K562 (cell line): ENCODE measurements at regions not wholly inside any gene's neighbourhood (a gene's known extent, or its start where the extent isn't known, plus 50 kb on each side); places are given as distances from the start of the nearest gene placed in this dataset.

Source experiments
- ATAC-seq: fragments of 200-7000 bp; cut with Tn5 transposase; 3 replicates; pipeline ENCODE4 v1.9.1; 2020; ENCODE audit warnings: moderate library complexity
- BruUV-seq: library from RNA; stranded (reverse); fragments of 400-500 nt; replicated peaks from 2 replicates; lab custom pipeline; 2021; lab: Mats Ljungman, UMichigan
- CTCF ChIA-PET: fragments of 300-600 bp; formaldehyde crosslinking; extraction: SDS; loops from one replicate; lab custom pipeline; 2021; ENCODE audit warnings: low intra/inter-chr PET ratio; lab: Yijun Ruan, JAX
- POLR2A ChIA-PET: fragments of 300-600, 350-650 bp; sonication (Branson Sonifier 250); formaldehyde crosslinking; extraction: SDS; loops from one replicate; lab custom pipeline; 2021; ENCODE audit warnings: antibody characterized with exemption, inconsistent platforms; lab: Yijun Ruan, JAX
- DNase-seq, 4 experiments: peaks; one replicate each; pipeline versions ENCODE4 v3.0.0 to v3.0.0-alpha.2; 2011 to 2018; ENCODE audit warnings: low spot score in 3 of 4, mixed read lengths in 3 of 4; ENCODE audit errors: extremely low read depth in 1 of 4
- FAIRE-seq: peaks from 2 replicates; lab custom pipeline; 2011; peaks lifted over from hg19 to GRCh38; lab: Jason Lieb, UNC
- H2AFZ ChIP-seq: 2 replicates; pipeline ENCODE4 v1.6.0; 2011; ENCODE audit warnings: low read depth, low read length, control low read depth, inconsistent platforms
- H3K27ac ChIP-seq: fragments of 200-600 bp; 3 replicates; pipeline ENCODE4 v1.8.0; 2011; ENCODE audit warnings: low read depth, mild to moderate bottlenecking, control low read depth, inconsistent platforms, low read length, moderate library complexity, mixed read lengths; ENCODE audit errors: extremely low read depth
- H3K27me3 ChIP-seq, 2 experiments: fragments of 300-600 bp in 1 of 2; 2 replicates in 1 of 2; 3 replicates in 1 of 2; pipeline versions ENCODE4 v1.6.0 to v1.8.0; 2011; ENCODE audit warnings: inconsistent platforms in 2 of 2, low read length in 2 of 2, mild to moderate bottlenecking in 1 of 2, mixed read lengths in 1 of 2, moderate library complexity in 1 of 2; ENCODE audit not compliant: control insufficient read depth in 2 of 2, insufficient read depth in 2 of 2
- H3K36me3 ChIP-seq: fragments of 300-600 bp; 3 replicates; pipeline ENCODE4 v1.8.0; 2011; ENCODE audit warnings: mild to moderate bottlenecking, low read length, inconsistent platforms; ENCODE audit not compliant: control insufficient read depth, insufficient read depth
- H3K4me1 ChIP-seq, 2 experiments: fragments of 200-600 bp in 1 of 2; replicated peaks in 1 of 2; 2 replicates in 1 of 2; 3 replicates in 1 of 2; pipeline versions ENCODE4 v1.5.1 to v1.8.0; 2011; ENCODE audit warnings: inconsistent platforms in 2 of 2, low read length in 2 of 2, mild to moderate bottlenecking in 1 of 2, mixed read lengths in 1 of 2, moderate library complexity in 1 of 2; ENCODE audit not compliant: control insufficient read depth in 2 of 2, insufficient read depth in 2 of 2
- H3K4me2 ChIP-seq: 2 replicates; pipeline ENCODE4 v1.6.1; 2011; ENCODE audit warnings: low read length, control low read depth, inconsistent platforms, mixed read lengths; ENCODE audit not compliant: insufficient read depth
- H3K4me3 ChIP-seq: fragments of 200-600 bp; sonication (generic), shearing (Covaris generic); 2 replicates; pipeline ENCODE4 v1.5.1; 2016; ENCODE audit warnings: control low read depth, inconsistent platforms
- H3K79me2 ChIP-seq: fragments of 200-600 bp; 3 replicates; pipeline ENCODE4 v1.8.0; 2011; ENCODE audit warnings: low read length, inconsistent platforms; ENCODE audit not compliant: control insufficient read depth, insufficient read depth
- H3K9ac ChIP-seq, 2 experiments: 2 replicates each; pipeline versions ENCODE4 v1.6.0 to v1.6.1; 2011; ENCODE audit warnings: low read depth in 2 of 2, low read length in 2 of 2, control low read depth in 1 of 2, inconsistent platforms in 1 of 2, mild to moderate bottlenecking in 1 of 2, mixed read lengths in 1 of 2; ENCODE audit not compliant: insufficient read depth in 1 of 2
- H3K9me1 ChIP-seq: one replicate; pipeline ENCODE4 v1.6.0; 2011; ENCODE audit warnings: inconsistent platforms, mild to moderate bottlenecking, low read length, moderate library complexity; ENCODE audit not compliant: control insufficient read depth, insufficient read depth
- H3K9me3 ChIP-seq: replicated peaks from 2 replicates; pipeline ENCODE4 v1.5.1; 2011; ENCODE audit warnings: low read depth, low read length, inconsistent platforms; ENCODE audit not compliant: control insufficient read depth, insufficient read depth
- H4K20me1 ChIP-seq: replicated peaks from 2 replicates; pipeline ENCODE4 v1.6.1; 2011; ENCODE audit warnings: low read length, inconsistent platforms, mixed read lengths; ENCODE audit not compliant: control insufficient read depth, insufficient read depth
- IFI16 ChIP-seq: fragments of 250-450 bp; sonication (Bioruptor Pico); IDR thresholded peaks from 2 replicates; pipeline ENCODE4 v2.1.2; 2022; ENCODE audit warnings: mild to moderate bottlenecking, inconsistent platforms
- KAT2B ChIP-seq: IDR thresholded peaks from one replicate; pipeline ENCODE4 v1.6.1; 2012; ENCODE audit warnings: low read depth, mild to moderate bottlenecking, control low read depth, inconsistent platforms, low read length, moderate library complexity
- KHSRP ChIP-seq: fragments of 450-650 bp; IDR thresholded peaks from 2 replicates; pipeline ENCODE4 v1.6.1; 2017
- KLF6 ChIP-seq: fragments of 250-450 bp; sonication (Bioruptor Pico); IDR thresholded peaks from 2 replicates; pipeline ENCODE4 v1.4.0; 2020; ENCODE audit warnings: mild to moderate bottlenecking, moderate library complexity, borderline replicate concordance
- MAZ ChIP-seq, 2 experiments: fragments of 450-650 bp in 1 of 2; sonication (generic) in 1 of 2; formaldehyde crosslinking; IDR thresholded peaks in 1 of 2; conservative IDR thresholded peaks in 1 of 2; 2 replicates each; pipeline versions ENCODE4 v1.4.0 to v1.5.0; 2020; ENCODE audit warnings: mild to moderate bottlenecking in 1 of 2, missing genetic modification reagents in 1 of 2
- POLR3G ChIP-seq: IDR thresholded peaks from 2 replicates; pipeline ENCODE4 v1.6.1; 2011; ENCODE audit not compliant: insufficient read length, insufficient replicate concordance; ENCODE audit errors: extremely low read depth
- PPARD ChIP-seq: fragments of 250-450 bp; sonication (Bioruptor Pico); IDR thresholded peaks from 2 replicates; pipeline ENCODE4 v1.8.0; 2022; ENCODE audit warnings: inconsistent platforms, mild to moderate bottlenecking, moderate library complexity
- RBBP5 ChIP-seq: fragments of 200-600 bp; sonication (generic); IDR thresholded peaks from 2 replicates; pipeline ENCODE4 v1.6.1; 2012; ENCODE audit warnings: borderline replicate concordance, mild to moderate bottlenecking, low read length, control low read depth, inconsistent platforms; ENCODE audit not compliant: insufficient read depth, poor library complexity, severe bottlenecking
- RBM17 ChIP-seq: fragments of 200-400 bp; formaldehyde crosslinking; IDR thresholded peaks from 2 replicates; pipeline ENCODE4 v1.6.1; 2017; ENCODE audit warnings: low read depth, mild to moderate bottlenecking, low read length, borderline replicate concordance
- RBM22 ChIP-seq: fragments of 200-400 bp; formaldehyde crosslinking; IDR thresholded peaks from 2 replicates; pipeline ENCODE4 v1.6.1; 2018; ENCODE audit warnings: low read length, low read depth; ENCODE audit not compliant: poor library complexity, severe bottlenecking
- YBX1 ChIP-seq: fragments of 450-650 bp; IDR thresholded peaks from 2 replicates; pipeline ENCODE4 v1.7.1; 2016; ENCODE audit warnings: mild to moderate bottlenecking
- ZBTB8A ChIP-seq: fragments of 450-650 bp; IDR thresholded peaks from 2 replicates; pipeline ENCODE4 v1.6.1; 2018; ENCODE audit warnings: mild to moderate bottlenecking, moderate library complexity; ENCODE audit not compliant: partially characterized antibody
- ZKSCAN1 ChIP-seq: fragments of 150-350 bp; IDR thresholded peaks from 2 replicates; pipeline ENCODE4 v1.6.1; 2016; ENCODE audit warnings: low read depth, low read length
- WGBS: fragments of 100-300 bp; shearing (Covaris generic); methylation state at CpG from one replicate; pipeline ENCODE4 v1.1.6; 2016; ENCODE audit warnings: low coverage, mixed read lengths; ENCODE audit not compliant: insufficient coverage; ENCODE audit errors: missing lambda C conversion rate; 5-methylcytosine and 5-hydroxymethylcytosine counted together
- in situ Hi-C: fragments of 300-500 bp; cut with MboI; formaldehyde crosslinking; loops from 4 replicates; pipeline ENCODE4 v1.15.0; 2018; ENCODE audit warnings: inconsistent platforms, mixed read lengths
- intact Hi-C: fragments of 100-400 bp; cut with micrococcal nuclease; formaldehyde crosslinking; loops from 2 replicates; pipeline ENCODE4 v1.14.2; 2022
- TF ChIP-seq, protein P1 (sequence below): fragments of 450-650 bp; IDR thresholded peaks from 2 replicates; pipeline ENCODE4 v1.6.1; 2018; ENCODE audit not compliant: partially characterized antibody
- TF ChIP-seq, protein P2 (sequence below): fragments of 450-650 bp; IDR thresholded peaks from 2 replicates; pipeline ENCODE4 v1.6.1; 2016; ENCODE audit warnings: low read depth, mild to moderate bottlenecking, moderate library complexity
- TF ChIP-seq, protein P3 (sequence below): fragments of 250-450 bp; sonication (Bioruptor Pico); IDR thresholded peaks from 2 replicates; pipeline ENCODE4 v1.4.0; 2020
- TF ChIP-seq, protein P4 (sequence below): fragments of 450-650 bp; IDR thresholded peaks from 2 replicates; pipeline ENCODE4 v1.6.1; 2016

DNA sequence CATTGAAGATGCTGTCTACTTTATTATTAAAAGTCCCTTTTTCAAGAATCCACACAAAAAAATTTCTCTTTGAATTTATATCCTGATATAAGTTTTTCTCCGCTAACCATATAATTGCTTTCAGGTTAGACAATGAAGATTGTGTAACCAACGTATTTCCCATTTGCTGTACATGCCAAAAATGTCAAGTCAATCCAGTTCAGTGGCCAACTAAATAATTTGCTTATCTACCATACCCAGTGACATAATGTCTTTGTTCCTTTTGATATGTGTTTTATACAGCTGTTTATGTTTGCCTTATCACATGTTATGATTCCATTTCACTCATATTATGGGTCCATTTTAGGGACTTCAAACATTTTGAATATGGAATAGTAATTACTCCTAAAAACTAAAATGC, 349.9 kb downstream of the EFNA5 start:
- Histone ChIP-seq H3K9me3 (no peaks in the 10 kb centered on the region; the same call in 1 of the 2 replicates), H2AFZ (no peak overlapping the region), H3K36me3 (no peaks in the 10 kb centered on the region), H3K9me1 (no peaks in the 10 kb centered on the region), H3K4me3 (no peak overlapping the region), H3K4me1 (no peaks in the 10 kb centered on the region), H3K27ac (no peak overlapping the region), H3K27me3 (no peaks in the 10 kb centered on the region), H3K79me2 (no peaks in the 10 kb centered on the region), H4K20me1 (no peaks in the 10 kb centered on the region), H3K4me2 (no peak overlapping the region), H3K9ac (no peak overlapping the region)
- POLR2A ChIA-PET, result no interaction called here
- DNase-seq (no peak), ATAC-seq (no peak), FAIRE-seq (no peak)
- in situ Hi-C loops (no loop called here), intact Hi-C loops (no loop called here)
- no TSS peak for BruUV-seq
- CTCF ChIA-PET, result no interaction called here
- 5% methylated on average over 2 of the region's 2 CpGs for WGBS
- no peak for TF ChIP-seq KAT2B
- TF ChIP-seq ZBTB8A, result no peak
- TF ChIP-seq MAZ (CRISPR knock-in tag; conservative IDR thresholded peaks at IDR 0.05 in 1 of 2, IDR thresholded peaks at IDR 0.05 in 1 of 2), result no peak
- TF ChIP-seq, protein P1, sequence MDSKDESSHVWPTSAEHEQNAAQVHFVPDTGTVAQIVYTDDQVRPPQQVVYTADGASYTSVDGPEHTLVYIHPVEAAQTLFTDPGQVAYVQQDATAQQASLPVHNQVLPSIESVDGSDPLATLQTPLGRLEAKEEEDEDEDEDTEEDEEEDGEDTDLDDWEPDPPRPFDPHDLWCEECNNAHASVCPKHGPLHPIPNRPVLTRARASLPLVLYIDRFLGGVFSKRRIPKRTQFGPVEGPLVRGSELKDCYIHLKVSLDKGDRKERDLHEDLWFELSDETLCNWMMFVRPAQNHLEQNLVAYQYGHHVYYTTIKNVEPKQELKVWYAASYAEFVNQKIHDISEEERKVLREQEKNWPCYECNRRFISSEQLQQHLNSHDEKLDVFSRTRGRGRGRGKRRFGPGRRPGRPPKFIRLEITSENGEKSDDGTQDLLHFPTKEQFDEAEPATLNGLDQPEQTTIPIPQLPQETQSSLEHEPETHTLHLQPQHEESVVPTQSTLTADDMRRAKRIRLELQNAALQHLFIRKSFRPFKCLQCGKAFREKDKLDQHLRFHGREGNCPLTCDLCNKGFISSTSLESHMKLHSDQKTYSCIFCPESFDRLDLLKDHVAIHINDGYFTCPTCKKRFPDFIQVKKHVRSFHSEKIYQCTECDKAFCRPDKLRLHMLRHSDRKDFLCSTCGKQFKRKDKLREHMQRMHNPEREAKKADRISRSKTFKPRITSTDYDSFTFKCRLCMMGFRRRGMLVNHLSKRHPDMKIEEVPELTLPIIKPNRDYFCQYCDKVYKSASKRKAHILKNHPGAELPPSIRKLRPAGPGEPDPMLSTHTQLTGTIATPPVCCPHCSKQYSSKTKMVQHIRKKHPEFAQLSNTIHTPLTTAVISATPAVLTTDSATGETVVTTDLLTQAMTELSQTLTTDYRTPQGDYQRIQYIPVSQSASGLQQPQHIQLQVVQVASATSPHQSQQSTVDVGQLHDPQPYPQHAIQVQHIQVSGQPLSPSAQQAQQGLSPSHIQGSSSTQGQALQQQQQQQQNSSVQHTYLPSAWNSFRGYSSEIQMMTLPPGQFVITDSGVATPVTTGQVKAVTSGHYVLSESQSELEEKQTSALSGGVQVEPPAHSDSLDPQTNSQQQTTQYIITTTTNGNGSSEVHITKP, result no peak
- no peak for TF ChIP-seq POLR3G
- no peak for TF ChIP-seq IFI16 (CRISPR knock-in tag)
- TF ChIP-seq RBM17, result no peak
- TF ChIP-seq, protein P2, sequence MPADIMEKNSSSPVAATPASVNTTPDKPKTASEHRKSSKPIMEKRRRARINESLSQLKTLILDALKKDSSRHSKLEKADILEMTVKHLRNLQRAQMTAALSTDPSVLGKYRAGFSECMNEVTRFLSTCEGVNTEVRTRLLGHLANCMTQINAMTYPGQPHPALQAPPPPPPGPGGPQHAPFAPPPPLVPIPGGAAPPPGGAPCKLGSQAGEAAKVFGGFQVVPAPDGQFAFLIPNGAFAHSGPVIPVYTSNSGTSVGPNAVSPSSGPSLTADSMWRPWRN, result no peak
- TF ChIP-seq, protein P3, sequence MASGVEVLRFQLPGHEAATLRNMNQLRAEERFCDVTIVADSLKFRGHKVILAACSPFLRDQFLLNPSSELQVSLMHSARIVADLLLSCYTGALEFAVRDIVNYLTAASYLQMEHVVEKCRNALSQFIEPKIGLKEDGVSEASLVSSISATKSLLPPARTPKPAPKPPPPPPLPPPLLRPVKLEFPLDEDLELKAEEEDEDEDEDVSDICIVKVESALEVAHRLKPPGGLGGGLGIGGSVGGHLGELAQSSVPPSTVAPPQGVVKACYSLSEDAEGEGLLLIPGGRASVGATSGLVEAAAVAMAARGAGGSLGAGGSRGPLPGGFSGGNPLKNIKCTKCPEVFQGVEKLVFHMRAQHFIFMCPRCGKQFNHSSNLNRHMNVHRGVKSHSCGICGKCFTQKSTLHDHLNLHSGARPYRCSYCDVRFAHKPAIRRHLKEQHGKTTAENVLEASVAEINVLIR (CRISPR knock-in tag), result no peak
- no peak for TF ChIP-seq RBM22
- TF ChIP-seq KLF6 (CRISPR knock-in tag), result no peak
- no peak for TF ChIP-seq KHSRP
- TF ChIP-seq, protein P4, sequence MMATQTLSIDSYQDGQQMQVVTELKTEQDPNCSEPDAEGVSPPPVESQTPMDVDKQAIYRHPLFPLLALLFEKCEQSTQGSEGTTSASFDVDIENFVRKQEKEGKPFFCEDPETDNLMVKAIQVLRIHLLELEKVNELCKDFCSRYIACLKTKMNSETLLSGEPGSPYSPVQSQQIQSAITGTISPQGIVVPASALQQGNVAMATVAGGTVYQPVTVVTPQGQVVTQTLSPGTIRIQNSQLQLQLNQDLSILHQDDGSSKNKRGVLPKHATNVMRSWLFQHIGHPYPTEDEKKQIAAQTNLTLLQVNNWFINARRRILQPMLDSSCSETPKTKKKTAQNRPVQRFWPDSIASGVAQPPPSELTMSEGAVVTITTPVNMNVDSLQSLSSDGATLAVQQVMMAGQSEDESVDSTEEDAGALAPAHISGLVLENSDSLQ, result no peak
- no peak for TF ChIP-seq RBBP5
- no peak for TF ChIP-seq ZKSCAN1
- no peak for TF ChIP-seq YBX1
- no peak for TF ChIP-seq PPARD (CRISPR knock-in tag)
